OCI-LY3 (cell line): ENCODE measurements at regions not wholly inside any gene's neighbourhood (a gene's known extent, or its start where the extent isn't known, plus 50 kb on each side); places are given as distances from the start of the nearest gene placed in this dataset.

ENCODE experiments used
- H2AFZ ChIP-seq: fragments of 200-600, 300-600 bp; shearing (Covaris generic); 2 replicates; pipeline ENCODE4 v1.6.0; 2014; ENCODE audit warnings: antibody characterized with exemption, low read depth, low read length
- H3K27ac ChIP-seq: fragments of 200-600, 300-600 bp; sonication (generic); 2 replicates; pipeline ENCODE4 v1.5.1; 2014; ENCODE audit warnings: mild to moderate bottlenecking, low read length, moderate library complexity, mixed read lengths
- H3K27me3 ChIP-seq: fragments of 200-600, 300-600 bp; sonication (generic); 2 replicates; pipeline ENCODE4 v1.6.1; 2014; ENCODE audit warnings: low read depth, low read length, mixed read lengths
- H3K36me3 ChIP-seq: fragments of 200-600, 300-600 bp; sonication (generic); replicated peaks from 2 replicates; pipeline ENCODE3; 2014; ENCODE audit warnings: low read depth, low read length, mixed read lengths
- H3K4me1 ChIP-seq: fragments of 300-600, 200-600 bp; sonication (generic); 2 replicates; pipeline ENCODE4 v1.6.1; 2014; ENCODE audit warnings: low read length, mixed read lengths
- H3K4me2 ChIP-seq: fragments of 200-600, 300-600 bp; sonication (generic); 2 replicates; pipeline ENCODE4 v1.6.1; 2014; ENCODE audit warnings: low read length, mixed read lengths
- H3K4me3 ChIP-seq: fragments of 300-600, 200-600 bp; sonication (generic); 2 replicates; pipeline ENCODE4 v1.5.1; 2014; ENCODE audit warnings: antibody characterized with exemption, mild to moderate bottlenecking, low read length, moderate library complexity
- H3K79me2 ChIP-seq: fragments of 300-600, 200-600 bp; shearing (Covaris generic); 2 replicates; pipeline ENCODE4 v1.6.1; 2014; ENCODE audit warnings: mild to moderate bottlenecking, low read length, mixed read lengths
- H3K9ac ChIP-seq: fragments of 300-600, 200-600 bp; shearing (Covaris generic); 2 replicates; pipeline ENCODE4 v1.6.0; 2014; ENCODE audit warnings: mild to moderate bottlenecking, low read length, moderate library complexity
- H3K9me3 ChIP-seq: fragments of 200-600, 300-600 bp; shearing (Covaris generic); 2 replicates; pipeline ENCODE4 v1.6.1; 2014; ENCODE audit warnings: low read length, mixed read lengths; ENCODE audit not compliant: insufficient read depth
- H4K20me1 ChIP-seq: fragments of 200-600, 300-600 bp; sonication (generic); 2 replicates; pipeline ENCODE4 v1.6.1; 2016; ENCODE audit warnings: low read length, mixed read lengths; ENCODE audit not compliant: insufficient read depth
- CTCF ChIP-seq: fragments of 200-600, 300-600 bp; sonication (generic); IDR thresholded peaks from 2 replicates; pipeline ENCODE4 v1.5.1; 2014; ENCODE audit warnings: antibody characterized with exemption, low read length, low read depth
- EZH2phosphoT487 ChIP-seq: fragments of 200-600 bp; shearing (Covaris generic); IDR thresholded peaks from 2 replicates; pipeline ENCODE4 v1.6.1; 2018; ENCODE audit warnings: antibody characterized with exemption, mixed run types, low read depth

- Histone ChIP-seq H3K27me3 (no peaks in the 10 kb centered on the region), H3K9ac (no peak overlapping the region), H3K4me2 (no peak overlapping the region), H3K4me3 (no peak overlapping the region), H3K27ac (no peak overlapping the region), H3K36me3 (no peaks in the 10 kb centered on the region), H3K4me1 (peaks cover 16% of the 10 kb centered on the region), H3K79me2 (no peaks in the 10 kb centered on the region), H3K9me3 (peaks cover 10% of the 10 kb centered on the region; the same call in 1 of the 2 replicates), H4K20me1 (no peaks in the 10 kb centered on the region), H2AFZ (no peak overlapping the region)
- TF ChIP-seq EZH2phosphoT487, result no peak
- no peak for TF ChIP-seq CTCF
Measured at GRCh38 chr11:70528794-70529580, 130.7 kb downstream of the CTTN start.

- Histone ChIP-seq H3K9me3 (peaks cover 10% of the 10 kb centered on the region; the same call in 1 of the 2 replicates), H3K36me3 (no peaks in the 10 kb centered on the region), H2AFZ (no peak overlapping the region), H3K9ac (no peak overlapping the region), H3K4me3 (no peak overlapping the region), H3K27ac (no peak overlapping the region), H3K79me2 (no peaks in the 10 kb centered on the region), H3K4me2 (no peak overlapping the region), H4K20me1 (no peaks in the 10 kb centered on the region), H3K27me3 (no peaks in the 10 kb centered on the region), H3K4me1 (peaks cover 6% of the 10 kb centered on the region)
- TF ChIP-seq EZH2phosphoT487 (no peak), CTCF (no peak)
Measured at GRCh38 chr11:70530010-70530409, 131.7 kb downstream of the CTTN start.

GRCh38 chr11:70530629-70531185 is 132.4 kb downstream of the CTTN start:
- Histone ChIP-seq H3K36me3 (no peaks in the 10 kb centered on the region), H3K9me3 (peaks cover 10% of the 10 kb centered on the region; the same call in 1 of the 2 replicates), H3K4me2 (no peak overlapping the region), H3K4me3 (no peak overlapping the region), H3K9ac (no peak overlapping the region), H3K4me1 (no peaks in the 10 kb centered on the region), H3K79me2 (no peaks in the 10 kb centered on the region), H3K27me3 (no peaks in the 10 kb centered on the region), H3K27ac (no peak overlapping the region), H2AFZ (no peak overlapping the region), H4K20me1 (no peaks in the 10 kb centered on the region)
- TF ChIP-seq CTCF (no peak), EZH2phosphoT487 (no peak)

GRCh38 chr11:70531281-70532065 is 133.1 kb downstream of the CTTN start:
- no peaks in the 10 kb centered on the region for H4K20me1 ChIP-seq
- TF ChIP-seq EZH2phosphoT487 (no peak), CTCF (no peak)
- H3K9ac ChIP-seq, result no peak overlapping the region
- no peak overlapping the region for H3K4me3 ChIP-seq
- no peaks in the 10 kb centered on the region for H3K27me3 ChIP-seq
- H2AFZ ChIP-seq, result no peak overlapping the region
- H3K36me3 ChIP-seq, result no peaks in the 10 kb centered on the region
- no peaks in the 10 kb centered on the region for H3K79me2 ChIP-seq
- H3K27ac ChIP-seq, result no peak overlapping the region
- H3K9me3 ChIP-seq, result peaks cover 10% of the 10 kb centered on the region; the same call in 1 of the 2 replicates
- H3K4me2 ChIP-seq, result no peak overlapping the region
- no peaks in the 10 kb centered on the region for H3K4me1 ChIP-seq
